GM18907 (cell line): ENCODE measurements at regions not wholly inside any gene's neighbourhood (a gene's known extent, or its start where the extent isn't known, plus 50 kb on each side); places are given as distances from the start of the nearest gene placed in this dataset.
"Not testable (repeated sequence)": the region's sequence is repeated elsewhere in the genome, so short reads cannot be mapped to it uniquely, and the experiment has no call there.

Experiments
- ATAC-seq: cut with Tn5 transposase; IDR thresholded peaks from one replicate; pipeline ENCODE4 v1.9.1; 2021; ENCODE audit warnings: mild to moderate bottlenecking, moderate library complexity; ENCODE audit not compliant: unreplicated experiment

- no peak for ATAC-seq
These were observed 162.5 kb upstream of the C1orf174 start for GRCh38 chr1:4062560-4062959.

DNA sequence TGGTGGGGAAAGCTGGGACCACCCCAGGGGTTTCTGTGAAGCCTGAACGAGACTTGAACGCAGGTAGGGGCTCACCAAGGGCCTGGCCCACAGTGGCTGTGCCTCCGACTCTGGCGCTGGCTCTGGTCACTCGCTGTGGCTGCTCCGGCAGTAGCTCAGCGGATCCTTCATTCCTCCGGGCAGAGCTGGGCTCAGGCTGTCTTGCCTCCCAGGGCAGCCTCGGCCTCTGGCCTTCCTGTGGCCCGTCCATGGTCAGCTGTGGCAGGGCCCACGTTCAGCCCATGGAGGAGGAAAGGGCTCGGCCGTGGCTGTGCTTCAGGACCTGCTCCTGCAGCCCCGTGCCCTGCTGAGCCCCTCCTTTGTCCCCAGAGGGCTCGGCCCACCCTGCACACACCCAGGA lies 162.9 kb upstream of the C1orf174 start:
- ATAC-seq, result no peak

GRCh38 chr1:4063516-4063915 lies 163.4 kb upstream of the C1orf174 start:
- no peak for ATAC-seq

DNA sequence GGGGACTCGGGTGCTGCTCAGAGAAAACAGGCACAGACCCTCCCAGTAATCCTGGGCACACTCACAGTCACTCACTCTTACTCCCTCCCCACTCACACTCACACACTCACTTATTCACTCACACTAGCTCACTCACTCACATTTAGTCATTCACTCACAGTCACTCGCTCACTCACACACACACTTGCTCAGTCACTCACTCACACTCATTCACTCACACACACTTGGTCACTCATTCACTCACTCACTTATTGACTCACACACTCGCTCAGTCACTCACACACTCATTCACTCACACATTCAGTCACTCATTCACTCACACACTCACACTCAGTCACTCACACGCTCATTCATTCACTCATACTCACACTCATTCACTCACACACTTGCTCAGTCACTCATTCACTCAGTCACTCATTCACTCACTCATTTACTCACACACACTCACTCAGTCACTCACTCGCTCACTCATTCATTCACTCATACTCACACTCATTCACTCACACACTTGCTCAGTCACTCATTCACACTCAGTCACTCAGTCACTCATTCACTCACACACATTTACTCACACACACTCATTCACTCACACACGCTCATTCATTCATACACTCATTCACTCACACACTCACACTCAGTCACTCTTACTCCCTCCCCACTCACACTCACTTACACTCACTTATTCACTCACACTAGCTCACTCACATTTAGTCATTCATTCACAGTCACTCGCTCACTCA lies 164.2 kb upstream of the C1orf174 start:
- no peak for ATAC-seq

DNA sequence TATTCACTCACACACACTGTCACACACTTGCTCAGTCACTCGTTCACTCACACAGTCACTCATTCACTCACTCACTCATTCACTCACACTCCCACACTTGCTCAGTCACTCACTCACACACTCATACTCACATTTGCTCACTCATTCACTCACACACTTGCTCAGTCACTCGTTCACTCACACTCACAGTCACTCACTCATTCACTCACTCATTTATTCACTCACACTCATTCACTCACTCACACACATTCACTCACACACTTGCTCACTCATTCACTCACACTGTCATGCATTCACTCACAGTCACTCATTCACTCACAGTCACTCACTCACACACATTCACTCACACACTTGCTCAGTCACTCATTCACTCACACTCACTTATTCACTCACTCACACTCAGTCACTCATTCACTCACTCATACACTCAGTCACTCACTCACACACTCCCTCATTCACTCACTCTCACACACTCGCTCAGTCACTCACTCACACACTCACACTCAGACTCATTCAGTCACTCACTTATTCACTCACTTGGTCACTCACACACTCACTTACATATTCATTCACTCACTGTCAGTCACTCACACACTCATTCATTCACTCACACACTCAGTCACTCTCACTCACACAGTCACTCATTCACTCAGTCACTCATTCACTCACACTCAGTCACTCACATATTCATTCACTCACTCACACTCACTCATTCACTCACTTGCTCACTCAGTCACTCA lies 167.0 kb upstream of the C1orf174 start:
- ATAC-seq, result no peak

DNA sequence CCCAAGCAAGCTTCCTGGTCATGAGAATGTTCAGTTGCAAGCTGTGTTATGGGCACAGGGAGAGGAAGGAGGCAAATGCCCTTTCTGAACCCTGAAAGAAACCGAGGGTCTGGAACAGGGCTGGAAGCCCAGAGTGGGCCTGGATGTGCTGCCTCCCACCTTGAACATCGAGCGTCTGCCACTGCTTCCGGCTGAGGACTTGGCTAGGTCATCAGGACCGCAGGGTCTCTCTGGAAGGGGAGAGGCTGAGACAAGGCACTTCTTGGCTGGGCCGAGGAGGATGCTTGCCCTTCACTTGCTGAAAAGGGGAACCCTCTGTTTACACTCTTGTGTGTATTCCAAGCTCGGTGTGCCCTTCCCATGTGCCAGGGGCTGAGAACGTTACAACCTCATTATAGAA lies 168.0 kb upstream of the C1orf174 start:
- no peak for ATAC-seq

- no peak for ATAC-seq
These were observed 171.6 kb upstream of the C1orf174 start for GRCh38 chr1:4071653-4072052.

DNA sequence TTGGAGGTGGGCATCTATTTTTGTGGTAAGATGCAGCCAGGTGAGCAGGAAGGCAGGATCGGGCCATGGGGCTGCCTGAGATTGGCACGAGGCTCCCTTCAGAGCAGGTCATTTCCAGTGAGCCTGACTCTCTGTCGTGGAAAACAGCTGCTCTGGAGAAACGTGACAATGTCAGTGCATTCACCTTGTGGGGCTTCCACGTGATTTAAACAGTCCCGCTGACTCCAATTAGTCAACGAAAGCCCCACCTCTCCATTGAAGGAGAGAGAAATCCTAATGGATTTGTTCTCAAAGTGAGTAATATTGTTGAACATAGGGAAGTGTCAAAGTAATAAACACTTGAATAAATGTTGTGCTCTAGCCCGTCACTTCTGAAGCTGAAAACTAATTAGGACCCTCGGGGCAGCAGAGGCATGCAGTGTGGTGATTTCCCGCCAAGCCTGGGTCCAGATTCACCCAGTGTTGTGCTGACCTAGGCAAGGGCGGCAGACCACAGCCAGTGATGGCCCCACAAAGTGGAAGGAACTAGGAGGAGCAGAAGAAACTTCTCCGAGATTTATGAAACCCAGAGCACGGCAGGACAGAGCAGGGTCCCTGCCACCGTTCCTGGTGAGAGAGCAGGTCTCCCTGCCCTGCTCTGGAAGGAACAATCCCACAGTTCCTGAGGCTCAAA lies 172.5 kb upstream of the C1orf174 start:
- no peak for ATAC-seq

- ATAC-seq, result no peak
These were observed 175.6 kb upstream of the C1orf174 start for GRCh38 chr1:4075436-4076225.

DNA sequence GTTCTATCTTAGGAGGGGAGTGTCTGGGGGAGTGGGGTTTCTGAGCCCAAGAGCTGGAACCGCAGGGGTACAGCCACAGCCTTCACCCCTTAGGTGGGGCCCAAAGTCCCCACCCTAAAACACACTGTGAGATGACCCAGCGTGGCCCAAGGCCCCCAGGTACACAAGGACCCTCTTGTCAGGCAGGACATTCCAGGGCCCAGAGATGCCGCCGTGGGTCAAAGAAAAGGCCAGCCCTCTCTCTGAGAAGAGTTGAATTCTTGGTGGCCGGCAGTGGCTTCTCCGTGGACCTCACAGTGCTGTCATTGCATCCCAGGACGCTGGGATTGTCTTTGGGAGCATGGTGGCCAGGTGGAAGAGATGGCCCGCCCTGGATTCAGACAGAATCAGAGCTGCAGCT lies 176.3 kb upstream of the C1orf174 start:
- no peak for ATAC-seq

DNA sequence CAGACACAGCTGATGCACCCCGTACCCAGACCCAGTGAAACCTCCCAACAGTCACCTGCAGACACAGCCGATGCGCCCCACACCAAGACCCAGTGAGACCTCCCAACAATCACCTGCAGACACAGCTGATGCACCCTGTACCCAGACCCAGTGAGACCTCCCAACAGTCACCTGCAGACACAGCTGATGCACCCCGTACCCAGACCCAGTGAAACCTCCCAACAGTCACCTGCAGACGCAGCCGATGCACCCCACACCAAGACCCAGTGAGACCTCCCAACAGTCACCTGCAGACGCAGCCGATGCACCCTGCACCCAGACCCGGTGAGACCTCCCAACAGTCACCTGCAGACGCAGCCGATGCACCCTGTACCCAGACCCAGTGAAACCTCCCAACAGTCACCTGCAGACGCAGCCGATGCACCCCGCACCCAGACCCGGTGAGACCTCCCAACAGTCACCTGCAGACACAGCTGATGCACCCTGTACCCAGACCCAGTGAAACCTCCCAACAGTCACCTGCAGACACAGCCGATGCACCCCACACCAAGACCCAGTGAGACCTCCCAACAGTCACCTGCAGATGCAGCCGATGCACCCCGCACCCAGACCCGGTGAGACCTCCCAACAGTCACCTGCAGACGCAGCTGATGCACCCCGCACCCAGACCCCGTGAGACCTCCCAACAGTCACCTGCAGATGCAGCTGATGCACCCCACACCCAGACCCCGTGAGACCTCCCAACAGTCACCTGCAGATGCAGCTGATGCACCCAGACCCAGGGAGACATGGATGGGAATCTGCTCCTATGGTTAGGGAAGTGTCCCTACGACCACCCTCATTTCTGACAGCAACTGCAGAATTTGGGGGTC lies 178.3 kb upstream of the C1orf174 start:
- ATAC-seq, result not testable (repeated sequence)

DNA sequence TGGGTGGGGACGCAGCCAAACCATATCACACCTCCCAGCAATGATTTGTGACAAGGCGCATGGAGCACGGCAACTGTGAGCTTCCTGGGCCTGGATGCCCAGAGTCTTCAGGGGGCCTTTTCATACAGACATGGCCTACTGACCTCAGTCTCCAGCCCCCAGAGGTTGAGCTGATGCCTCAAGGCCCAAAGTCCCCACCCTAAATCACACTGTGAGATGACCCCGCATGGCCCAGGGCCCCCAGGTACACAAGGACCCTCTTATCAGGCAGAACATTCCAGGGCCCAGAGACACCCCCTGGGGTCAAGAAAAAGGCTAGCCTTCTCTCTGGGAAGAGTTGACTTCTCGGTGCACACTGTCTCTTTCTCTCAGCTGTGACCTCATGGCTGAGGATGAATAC lies 179.7 kb upstream of the C1orf174 start:
- no peak for ATAC-seq

DNA sequence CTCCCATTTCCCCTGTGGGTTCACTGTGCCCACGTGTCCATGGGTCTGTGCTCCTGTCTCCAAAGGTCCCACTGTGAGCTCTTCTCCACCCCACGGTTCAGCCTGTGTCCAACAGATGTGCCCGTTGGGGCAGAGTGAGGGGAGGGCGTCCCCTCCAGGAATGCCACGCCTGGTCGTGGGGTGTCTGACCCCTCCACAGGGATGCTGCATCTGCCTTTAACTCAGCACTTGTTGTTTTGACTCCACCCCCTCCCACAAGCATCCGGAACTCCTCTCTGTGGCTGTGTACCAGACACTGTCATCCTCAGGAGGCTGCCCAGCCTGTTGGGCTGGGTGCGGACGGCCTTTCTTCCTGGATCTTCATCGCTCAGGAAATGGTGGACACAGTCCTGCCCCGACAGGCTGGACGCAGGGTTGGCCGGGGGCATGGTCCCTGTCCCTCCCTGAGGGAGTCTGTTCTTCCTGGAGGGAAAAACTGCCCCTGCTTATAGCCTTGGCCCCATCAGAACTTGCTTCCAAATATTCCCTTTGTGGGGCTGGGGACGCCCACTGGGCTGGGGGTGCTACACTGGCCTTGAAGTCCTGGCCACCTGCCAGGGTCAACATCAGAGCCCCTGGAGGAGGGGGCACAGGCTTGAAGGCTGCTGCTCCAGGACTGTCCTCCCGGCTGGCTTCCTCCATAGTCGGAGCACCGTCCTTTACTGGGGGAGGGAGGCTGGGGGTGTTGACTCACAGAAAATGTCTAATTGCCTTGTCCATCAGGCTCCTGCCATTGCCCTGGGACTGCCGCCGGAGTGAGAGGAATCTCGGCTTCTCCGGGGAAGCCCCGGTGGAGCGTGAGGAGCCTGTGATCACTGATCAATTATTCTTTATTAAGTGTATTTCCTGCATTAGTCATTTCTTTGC lies 182.0 kb upstream of the C1orf174 start:
- ATAC-seq, result no peak

DNA sequence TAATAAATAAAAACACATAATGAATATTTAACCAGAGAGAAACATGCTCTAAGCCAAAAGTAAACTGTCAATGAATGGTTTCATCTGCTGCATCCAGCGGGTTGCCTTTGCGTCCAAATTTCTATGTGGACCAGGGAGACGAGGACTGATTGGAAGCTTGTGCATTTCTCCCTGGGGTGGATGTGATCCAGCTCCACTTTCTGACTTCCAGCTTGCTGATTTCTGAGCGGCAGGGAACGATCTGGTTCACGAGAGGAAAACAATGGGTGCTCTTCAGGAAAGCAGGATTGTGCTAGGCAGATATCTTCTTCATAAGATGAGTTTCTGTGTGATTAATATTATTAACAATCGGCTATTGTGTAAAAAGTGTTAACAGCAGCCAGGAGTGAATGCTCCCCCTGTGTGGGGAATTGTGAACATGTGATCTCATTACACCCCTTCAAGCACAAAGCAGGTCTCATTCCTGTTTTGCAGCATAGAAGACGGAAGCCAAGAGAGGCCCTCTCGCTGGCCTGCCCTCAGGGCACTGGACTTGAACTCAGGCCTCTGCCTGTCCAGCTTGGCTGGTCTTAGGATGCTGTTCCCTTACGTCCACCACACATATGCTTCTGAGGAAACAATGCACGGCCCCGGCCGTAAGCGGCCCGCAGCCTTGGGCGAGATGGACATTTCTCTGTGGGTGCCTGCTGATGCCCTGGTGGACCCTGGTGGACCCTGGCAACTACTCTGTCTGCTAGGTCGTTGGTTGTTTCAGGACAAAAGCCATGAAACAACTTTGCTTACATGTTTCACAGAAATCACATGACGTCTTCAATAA lies 183.4 kb upstream of the C1orf174 start:
- no peak for ATAC-seq

DNA sequence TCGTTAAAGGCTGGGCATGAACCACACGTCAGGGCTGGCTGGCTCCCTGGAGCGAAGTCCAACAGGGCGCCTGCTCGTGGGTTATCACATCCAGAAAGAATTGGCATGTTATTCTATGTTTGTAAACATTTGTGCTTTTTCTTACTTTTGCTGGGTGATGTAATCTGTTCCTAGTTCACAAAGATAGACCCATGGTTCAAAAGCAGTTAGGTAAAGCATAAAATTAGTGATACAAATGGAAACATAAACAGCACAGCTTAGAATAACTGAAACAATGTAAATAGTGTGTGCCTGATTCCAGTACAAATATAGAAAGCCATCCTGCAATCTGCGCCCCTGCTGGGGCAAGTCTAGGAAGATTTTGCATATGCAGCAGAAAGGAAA lies 184.0 kb upstream of the C1orf174 start:
- ATAC-seq, result no peak

- ATAC-seq, result no peak
These were observed 184.4 kb upstream of the C1orf174 start for GRCh38 chr1:4084446-4084845.

- ATAC-seq, result no peak
These were observed 184.8 kb upstream of the C1orf174 start for GRCh38 chr1:4084896-4085295.

- no peak for ATAC-seq
These were observed 185.5 kb upstream of the C1orf174 start for GRCh38 chr1:4085546-4085945.
